Right kidney (tissue), 1 donor: ENCODE measurements at regions not wholly inside any gene's neighbourhood (a gene's known extent, or its start where the extent isn't known, plus 50 kb on each side); places are given as distances from the start of the nearest gene placed in this dataset.
"Not testable (repeated sequence)": the region's sequence is repeated elsewhere in the genome, so short reads cannot be mapped to it uniquely, and the experiment has no call there.

Experiments
- DNase-seq: peaks from one replicate; pipeline ENCODE4 v3.0.0-alpha.2; 2016

DNA sequence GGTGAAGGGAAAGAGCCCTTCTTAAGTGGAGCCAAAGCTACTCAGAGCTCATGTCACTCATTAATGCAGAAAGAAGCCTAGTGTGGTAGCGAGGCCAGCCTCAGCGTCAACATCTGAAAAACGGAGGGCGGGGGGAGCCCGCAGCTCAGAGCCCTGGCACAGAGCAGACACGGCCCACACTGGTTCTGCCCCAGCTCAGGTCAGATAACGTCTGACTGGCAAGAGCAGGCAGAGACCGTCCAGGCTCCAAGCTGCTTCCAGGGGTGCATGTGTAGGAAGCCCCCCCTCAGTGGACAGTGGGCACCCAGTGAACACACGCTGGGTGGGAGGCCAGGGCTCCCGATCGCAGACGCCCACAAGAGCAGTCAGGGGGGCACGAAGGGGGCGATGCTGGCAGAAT, 100.8 kb downstream of the SHANK2 start:
- DNase-seq = no peak

DNA sequence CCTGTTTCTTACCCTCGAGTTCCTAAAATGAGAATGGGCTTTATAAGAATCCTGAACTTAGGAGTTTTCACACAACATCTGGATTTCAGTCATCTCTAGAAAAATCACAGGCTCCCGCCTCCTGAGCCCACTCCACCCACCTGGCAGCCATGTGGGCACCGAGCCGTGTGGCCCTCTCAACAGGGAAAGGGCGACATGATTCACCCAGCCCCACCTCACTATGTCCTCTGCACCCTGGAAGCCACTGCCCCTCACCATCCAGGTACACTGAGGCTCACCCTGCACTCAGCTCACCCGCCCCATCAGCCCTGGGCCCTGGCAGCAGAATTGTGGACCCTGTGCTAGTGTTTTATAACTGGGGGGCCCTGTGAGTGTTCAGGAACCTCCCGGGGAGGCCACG, 101.5 kb downstream of the SHANK2 start:
- DNase-seq = no peak

DNA sequence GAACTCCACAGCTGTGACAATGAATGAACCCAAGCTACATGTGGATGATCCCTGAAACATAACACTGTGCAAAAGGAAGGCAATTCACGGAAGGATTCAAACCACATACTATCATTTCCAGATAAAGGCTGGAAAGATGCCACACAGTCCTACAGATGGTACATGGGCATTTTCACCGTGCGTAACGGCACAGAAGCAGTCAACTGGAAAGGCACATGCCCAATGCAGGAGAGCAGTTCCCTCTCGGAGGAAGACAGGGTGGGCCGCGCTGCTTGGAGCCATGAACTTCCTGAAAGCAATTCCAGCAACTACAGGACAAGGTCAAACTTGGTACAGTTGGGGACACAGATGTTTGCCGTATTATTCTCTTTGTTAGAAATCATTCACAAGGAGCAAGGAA, 103.7 kb downstream of the SHANK2 start:
- no peak for DNase-seq

DNA sequence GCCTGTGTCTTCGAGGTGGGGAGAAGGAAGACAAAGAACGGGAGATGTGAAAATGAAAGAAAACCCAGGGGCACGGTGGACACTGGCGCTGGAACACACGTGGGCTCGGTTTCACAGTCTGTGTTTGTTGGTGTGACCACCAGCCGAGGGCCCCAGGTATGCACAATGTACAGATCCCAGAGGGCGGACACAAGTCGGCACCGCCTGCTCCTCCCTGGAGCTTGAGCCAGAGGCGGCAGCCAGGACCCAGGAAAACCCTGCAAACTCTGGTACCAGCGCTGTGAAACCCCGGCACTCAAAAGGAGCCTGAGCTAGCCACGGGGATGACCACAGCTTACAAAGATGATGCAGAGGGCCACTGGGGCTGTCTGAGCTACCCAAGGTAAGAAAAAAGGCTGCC, 105.0 kb downstream of the SHANK2 start:
- DNase-seq = no peak

DNA sequence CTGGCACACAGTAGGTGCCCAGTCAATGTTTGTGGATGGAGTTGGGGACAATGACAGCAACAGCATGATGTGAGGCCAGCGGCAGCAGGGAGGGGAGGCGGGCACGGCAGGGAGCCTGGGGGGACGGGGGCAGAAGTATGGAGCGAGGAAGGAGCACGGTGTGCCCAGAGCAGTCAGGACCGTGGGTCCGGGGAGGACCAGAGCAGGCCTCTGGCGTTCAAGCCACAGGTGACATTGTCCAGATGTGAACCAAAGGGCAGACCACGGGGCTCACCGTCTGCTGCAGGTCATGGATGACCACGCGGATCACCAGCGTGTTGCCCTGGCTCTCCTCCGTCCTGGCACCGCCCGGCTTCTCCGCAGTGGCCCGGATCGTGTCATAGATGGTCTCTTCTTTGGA, 105.5 kb downstream of the SHANK2 start:
- DNase-seq = no peak

DNA sequence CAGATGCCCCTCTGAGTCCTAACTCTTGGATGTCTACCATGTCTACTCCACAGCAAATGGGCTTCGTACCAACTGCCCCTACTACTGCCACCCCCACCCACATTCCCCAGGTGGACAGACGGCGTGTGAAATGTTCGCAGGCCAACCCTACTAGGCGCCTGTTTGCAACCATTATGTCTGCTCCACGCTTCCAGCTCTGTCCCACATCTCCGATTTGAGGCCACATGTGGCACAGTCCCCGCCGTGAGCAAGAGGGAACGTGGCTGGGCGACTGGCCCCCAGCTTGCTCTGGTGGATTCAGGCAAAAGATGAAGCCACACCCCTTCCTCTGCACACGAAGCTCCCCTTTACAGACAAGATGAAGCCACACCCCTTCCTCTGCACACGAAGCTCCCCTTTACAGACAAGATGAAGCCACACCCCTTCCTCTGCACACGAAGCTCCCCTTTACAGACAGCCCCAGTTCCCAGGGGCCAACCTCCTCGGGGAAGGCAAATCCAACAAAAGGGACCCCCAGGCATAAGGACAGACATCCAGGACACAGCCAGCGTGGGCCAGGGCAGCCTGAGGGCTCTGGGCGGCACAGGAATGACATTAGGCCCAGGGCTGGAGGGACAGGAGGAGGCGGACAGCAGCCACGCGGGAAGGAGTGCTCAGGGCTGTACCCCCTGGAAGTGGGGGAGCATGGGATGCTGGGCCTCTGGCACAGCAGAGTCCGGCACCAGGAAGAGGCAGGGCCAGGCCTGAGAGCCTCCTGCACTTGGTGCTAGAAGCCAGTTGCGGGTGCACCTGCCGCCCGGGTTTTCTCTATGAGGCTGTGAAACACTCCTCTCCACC, 106.2 kb downstream of the SHANK2 start:
- DNase-seq = no peak

DNA sequence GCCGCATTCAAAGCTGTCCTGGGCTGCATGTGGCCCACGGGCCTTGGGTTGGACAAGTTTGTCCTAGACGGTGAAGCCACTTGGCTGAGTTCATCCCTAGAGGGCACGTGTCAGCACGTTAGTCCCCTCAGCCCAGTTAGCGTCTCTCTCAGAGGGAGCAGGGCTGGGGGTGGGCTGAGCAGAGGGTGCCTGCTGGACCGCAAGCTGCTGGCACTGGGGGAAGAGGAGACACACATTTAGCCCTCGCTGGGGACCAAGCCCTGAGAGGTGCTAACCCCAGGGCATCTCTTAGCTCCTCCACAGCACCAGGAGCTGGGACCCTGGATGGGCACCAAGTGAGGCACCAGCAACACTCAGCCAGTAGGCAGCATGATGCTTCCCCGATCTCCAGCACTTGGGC, 107.0 kb downstream of the SHANK2 start:
- DNase-seq = no peak

DNA sequence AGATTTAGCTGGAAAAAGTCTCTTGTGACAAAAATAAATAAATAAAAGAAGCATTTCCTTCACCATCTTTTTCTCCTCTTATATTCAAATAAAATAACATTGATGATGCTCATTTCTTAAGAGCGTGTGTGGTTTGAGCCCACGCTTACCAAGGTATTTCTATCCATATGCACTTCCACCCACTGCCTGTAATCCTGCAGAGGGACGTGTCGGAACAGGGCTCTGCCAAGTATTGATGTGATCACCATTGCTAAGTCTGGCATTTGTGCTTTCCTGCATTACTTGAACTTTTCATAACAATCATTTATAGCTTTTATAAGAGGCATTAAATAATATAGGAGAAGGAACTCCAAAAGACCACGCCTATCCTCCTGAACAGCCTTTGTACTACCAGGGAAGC, 107.6 kb downstream of the SHANK2 start:
- DNase-seq = no peak

DNA sequence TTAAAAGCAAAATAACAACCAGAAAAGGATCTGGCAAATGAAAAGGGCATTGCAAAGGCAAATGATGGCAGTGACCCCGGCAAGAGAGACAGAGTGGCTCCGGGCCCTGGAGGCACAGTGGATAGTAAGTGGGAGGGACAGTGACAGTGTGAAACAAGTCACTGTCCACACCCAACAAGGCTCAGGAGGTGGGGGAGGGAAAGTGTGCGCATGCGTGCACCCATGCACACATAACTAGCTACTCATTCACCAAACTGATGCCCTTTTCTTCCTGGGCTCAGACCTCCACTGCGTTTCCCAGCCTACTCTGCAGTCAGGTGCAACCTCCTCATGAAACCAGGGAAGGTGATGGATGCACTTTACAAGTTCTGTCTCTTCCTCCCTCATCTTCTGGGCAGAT, 108.4 kb downstream of the SHANK2 start:
- DNase-seq = no peak

DNA sequence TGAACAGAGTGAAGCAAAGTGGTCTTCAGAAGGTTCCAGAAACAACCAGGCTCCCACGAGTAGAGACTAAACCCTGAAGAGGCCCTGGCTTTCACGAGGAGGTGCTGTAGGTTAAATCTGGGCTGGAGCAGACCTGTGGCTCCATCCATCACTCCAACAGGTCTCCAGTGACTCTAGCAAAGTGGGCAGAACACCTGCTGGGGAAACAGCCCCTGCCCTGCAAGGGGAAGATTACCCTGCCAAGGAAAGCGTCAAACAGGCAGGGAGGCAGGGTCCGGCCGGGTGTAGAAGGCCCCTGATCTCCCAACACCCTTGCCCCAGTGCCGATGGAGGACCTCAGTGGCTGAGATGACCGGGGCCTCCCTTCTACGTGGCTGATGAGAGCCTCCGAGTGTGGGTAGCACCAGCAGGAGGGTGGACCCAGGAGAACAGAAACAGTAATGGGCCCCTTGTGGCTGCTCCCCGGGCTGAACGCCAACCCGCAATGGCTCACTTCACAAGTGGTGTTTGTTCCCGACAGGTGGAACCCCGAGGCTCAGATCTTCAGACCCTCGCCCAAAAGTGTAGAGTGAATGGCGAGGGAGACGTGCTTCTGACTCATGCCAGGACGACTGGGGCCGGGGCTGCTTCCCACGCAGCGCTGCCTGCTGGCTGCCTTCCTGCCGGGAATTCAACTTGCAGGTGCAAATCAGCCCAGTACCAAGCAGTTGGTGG, 112.0 kb downstream of the SHANK2 start:
- no peak for DNase-seq

DNA sequence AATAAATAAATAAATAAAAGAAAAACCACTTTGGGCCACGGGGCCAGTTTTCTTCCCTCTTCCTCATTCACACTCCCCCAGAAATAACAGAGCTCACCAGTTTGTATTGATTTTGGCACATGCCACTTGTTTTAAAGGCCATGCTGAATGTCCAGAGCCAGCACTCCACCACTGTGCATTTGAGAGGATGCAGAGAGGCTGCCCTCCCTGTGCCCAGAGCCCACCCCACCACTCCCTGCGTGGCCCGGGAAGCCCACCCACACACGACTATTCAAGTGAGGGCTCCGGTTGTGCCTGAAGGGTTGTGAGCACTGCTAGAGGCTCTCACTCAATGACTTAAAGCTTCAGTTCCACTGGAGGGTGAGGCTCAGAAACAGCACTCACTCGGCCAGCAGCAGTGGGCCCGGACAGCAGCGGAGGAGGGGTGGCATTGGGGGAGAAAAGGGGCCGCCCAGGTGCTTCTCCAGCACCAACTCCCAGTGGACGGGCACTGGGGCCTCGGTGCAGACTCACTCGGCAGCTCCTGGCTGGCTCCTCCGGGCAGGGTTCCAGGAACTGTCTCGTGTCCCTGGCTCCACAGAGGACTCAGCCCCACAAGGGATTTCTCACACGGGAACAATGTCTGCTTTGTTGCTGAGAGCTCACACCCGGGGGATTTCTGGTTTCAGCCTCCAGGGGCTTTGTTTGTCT, 112.7 kb downstream of the SHANK2 start:
- DNase-seq = no peak

DNA sequence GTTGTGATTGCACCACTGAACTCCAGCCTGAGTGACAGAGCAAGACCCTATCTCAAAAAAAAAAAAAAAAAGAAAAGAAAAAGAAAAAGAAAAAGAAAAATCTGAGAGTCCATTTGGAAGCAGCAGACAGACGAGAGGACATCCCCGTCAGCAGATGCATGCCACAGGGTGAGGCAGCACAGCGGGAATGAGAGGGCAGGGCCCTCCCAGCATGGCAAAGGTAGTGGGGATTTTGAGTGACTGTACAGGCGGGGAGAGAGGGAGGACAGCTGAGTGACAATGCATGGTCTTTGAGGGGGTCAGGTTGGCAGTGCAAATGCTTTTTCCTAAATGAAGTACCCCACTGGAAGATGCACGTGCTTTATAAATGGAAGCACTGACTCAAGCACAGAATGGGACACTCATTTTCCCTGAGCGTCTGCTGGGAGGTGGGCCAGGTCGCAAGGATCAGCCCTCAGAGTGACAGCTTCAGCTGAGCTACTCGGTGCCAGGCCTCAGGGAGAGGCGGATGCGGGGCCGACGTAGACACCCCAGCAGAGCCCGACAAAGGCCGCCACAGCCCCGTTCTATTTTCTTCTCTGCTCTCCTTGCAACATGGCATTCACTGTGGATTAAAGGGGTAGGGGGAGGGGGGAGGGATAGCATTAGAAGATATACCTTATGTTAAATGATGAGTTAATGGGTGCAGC, 113.5 kb downstream of the SHANK2 start:
- no peak for DNase-seq

DNA sequence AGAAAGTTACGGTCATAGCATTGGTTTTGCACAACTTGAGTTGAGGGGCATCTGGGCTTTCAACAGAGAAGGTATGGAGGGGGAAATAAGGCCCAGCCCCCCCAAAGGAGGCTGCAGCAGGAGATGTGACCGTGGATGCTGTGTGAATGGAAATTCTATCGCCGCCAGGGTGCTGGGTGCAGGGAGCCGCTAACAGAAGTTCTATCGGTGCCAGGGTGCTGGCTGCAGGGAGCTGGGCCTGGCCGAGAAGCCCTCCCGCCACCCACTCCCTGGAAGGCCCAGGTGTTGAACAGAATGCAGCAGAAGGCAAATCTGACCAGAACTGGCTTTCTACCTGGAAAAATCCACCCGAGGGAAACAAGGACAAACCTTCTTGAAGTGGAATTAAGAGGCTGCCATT, 115.0 kb downstream of the SHANK2 start:
- DNase-seq = no peak

DNA sequence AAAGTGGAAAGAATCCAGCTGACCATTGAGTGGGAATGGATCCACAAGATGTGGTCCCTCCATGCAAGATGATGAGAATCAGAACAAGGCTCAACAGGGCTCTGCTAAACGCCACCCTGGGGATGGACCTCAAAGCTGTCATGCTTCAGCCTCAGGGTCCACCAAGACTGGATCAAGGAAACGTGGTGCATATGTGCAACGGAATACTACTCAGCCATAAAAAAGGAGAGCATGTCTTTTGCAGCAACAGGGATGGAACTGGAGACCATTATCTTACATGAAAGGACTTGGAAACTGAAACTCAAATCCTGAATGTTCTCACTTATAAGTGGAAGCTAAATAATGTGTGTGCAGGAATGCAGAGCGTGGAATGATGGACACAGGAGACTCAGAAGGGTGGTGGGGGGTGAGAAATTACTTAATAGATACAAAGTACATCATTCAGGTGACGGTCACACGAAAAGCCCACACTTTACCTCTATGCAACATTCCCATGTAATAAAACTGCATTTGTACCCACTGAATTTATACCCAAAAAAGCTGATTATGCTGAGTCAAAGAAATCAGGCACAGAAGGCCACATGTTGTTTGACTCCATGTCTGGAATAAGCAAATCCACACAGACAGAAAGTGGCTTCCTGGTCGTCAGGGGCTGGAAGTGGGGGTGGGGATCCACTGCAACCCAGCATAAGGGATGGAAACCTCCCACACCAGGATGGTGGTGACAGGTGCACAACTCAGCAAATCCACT, 116.1 kb downstream of the SHANK2 start:
- no peak for DNase-seq

DNA sequence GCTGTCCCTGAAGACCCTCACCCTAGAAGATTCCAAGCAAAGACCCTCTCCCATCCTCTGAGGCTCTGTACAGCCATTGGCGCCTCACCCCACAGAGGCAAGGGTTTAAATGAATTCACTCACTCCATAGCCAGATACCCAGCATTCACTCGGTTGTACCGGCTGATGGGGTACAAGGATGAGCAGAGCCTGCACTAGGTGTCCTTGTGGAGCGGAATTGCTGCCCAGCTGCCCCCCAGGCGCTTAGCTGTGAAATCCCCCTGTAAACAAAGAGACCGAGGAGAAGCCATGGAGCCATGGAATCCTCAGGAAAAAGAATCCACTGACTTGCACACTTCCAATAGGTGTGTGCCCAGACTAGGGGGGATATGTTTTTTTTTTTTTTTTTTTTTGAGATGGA, 117.3 kb downstream of the SHANK2 start:
- DNase-seq = no peak

DNA sequence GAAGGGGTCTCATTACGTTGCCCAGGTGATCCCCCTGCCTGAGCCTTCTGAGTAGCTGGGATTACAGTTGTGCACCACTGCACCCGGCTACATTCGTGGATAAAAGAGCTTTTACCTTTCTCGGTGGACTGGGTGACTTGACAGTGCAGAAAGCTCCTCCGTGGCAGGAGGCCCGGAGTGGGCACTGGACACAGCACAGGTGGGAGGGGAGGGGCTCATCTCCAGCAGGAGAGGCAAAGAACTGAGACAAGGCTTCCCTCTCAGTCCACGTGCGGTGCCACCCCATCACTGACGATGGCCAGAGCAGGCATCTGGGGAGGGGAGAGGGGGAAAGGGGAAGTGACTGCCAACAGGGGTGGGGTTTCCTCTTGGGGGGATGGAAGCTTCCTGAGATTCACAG, 118.4 kb downstream of the SHANK2 start:
- no peak for DNase-seq

DNA sequence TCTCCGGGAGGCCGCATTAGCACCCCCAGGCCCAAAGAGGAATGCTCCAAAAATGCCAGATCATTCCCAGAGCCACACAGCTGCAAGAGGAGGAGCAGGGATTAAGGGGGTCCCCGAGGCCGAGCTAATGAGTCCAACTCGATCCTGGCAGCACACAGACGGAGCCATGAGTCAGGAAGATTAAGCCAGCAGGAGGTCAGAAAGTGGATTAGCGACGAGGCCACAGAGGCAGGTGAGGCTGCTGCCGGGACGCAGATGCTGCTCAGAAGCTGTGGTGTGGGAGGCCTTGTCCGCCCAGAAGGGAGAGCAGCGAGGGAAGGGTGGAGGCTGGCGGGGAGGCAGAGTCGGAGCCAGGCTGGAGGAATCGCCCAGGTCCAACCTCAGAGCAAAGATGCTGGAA, 120.5 kb downstream of the SHANK2 start:
- DNase-seq = no peak

DNA sequence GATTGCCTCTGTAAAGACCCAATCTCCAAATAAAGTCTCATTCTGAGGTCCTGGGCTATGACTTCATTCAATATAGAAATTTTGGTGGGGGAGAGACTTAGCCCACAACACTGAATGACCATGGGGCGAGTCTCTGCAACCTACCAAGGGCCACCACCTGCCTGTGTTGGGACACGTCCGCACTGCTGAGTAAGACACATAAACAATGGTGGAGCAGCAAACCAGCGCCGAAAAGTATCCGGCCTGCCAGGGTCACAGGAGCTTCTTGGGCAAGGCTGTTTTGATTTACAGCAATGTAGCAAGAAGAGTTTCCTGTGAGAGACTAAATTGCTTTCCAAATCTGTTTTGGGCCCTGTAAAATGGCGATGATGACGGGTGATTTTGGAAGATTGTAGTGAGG, 122.3 kb downstream of the SHANK2 start:
- DNase-seq = no peak

DNA sequence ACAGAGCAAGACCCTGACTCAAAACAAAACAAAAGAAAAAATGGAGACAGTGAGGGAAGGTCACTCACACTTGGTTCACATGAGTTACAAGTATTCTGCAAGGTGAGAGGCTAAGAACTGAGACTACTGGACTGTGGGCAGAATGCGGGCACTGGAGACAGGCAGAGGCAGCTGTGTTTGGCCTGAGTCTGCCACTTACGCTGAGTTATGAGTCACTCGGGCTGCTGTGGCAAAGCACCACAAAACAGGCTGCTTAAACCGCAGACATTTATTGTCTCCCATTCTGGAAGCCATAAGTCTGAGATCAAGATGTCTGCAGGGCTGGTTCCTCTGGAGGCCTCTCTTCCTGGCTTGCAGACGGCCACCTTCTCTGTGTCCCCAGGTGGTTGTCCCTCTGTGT, 122.8 kb downstream of the SHANK2 start:
- no peak for DNase-seq

DNA sequence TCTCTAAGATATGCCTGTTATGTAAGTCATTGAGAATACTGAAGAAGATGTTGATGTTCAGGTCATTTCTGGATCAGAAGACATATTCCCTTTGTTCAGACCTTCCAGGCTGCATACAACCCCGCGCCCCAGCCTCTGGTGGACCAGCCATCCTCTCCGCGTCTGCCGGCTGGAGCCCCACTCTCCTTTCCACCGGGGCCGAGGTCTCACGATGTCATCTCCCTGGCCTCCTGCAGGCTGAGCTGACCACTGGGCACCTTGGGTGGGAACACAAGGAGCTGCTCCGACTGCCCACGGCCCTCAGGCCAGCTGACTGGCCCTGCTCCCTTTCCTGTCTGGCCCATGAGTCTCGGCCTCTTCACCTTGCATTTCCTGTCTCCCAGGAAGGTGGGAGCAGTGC, 124.6 kb downstream of the SHANK2 start:
- DNase-seq = no peak

DNA sequence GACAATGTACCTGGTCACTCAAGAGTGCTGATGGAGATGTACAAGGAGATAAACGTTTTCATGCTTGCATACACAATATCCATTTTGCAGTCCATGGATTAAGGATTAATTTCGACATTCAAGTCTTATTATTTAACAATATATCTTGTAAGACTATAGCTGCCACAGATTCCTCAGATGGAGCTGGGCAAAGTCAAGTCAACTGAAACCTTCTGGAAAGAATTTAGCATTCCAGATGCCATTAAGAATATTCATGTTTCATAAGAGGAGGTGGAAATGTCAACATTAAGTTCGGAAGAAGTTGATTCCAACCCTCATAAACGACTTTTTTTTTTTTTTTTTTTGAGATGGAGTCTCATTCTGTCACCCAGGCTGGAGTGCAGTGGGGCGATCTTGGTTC, 126.0 kb downstream of the SHANK2 start:
- not testable (repeated sequence) for DNase-seq

DNA sequence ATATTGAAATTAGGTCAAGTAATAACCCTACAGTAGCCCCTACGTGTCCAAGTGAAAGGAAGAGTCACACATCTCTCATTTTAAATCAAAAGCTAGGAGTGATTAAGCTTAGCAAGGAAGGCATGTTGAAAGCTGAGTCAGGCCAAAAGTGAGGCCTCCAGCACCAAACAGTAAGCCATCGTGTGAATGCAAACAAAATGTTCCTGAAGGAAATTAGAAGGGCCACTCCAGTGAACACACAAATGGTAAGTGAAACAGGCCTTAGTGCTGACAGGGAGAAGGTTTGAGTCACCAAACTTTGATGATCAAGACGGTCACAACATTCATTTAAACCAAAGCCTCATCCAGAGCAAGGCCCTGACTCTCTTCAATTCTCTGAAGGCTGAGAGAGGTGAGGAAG, 127.2 kb downstream of the SHANK2 start:
- no peak for DNase-seq
